Colonic mucosa (tissue), 4 donors: ENCODE measurements at regions not wholly inside any gene's neighbourhood (a gene's known extent, or its start where the extent isn't known, plus 50 kb on each side); places are given as distances from the start of the nearest gene placed in this dataset.

ENCODE experiments used
- DNase-seq: peaks from one replicate; pipeline ENCODE4 v3.0.0-alpha.2; 2020
- H3K27ac ChIP-seq: fragments of 200-600 bp; one replicate; pipeline ENCODE4 v1.8.0; 2021
- H3K27me3 ChIP-seq: fragments of 200-600 bp; one replicate; pipeline ENCODE4 v1.8.0; 2021
- H3K36me3 ChIP-seq: fragments of 200-600 bp; one replicate; pipeline ENCODE4 v1.8.0; 2021
- H3K4me1 ChIP-seq: fragments of 200-600 bp; one replicate; pipeline ENCODE4 v1.8.0; 2021; ENCODE audit warnings: mild to moderate bottlenecking
- H3K4me3 ChIP-seq: fragments of 200-600 bp; one replicate; pipeline ENCODE4 v1.8.0; 2021
- H3K9ac ChIP-seq, 2 donors: one replicate each; pipeline ENCODE4 v1.7.0; 2013; ENCODE audit warnings: control low read depth in 2 of 2, low read depth in 2 of 2, low read length in 2 of 2
- H3K9me3 ChIP-seq: fragments of 200-600 bp; one replicate; pipeline ENCODE4 v1.8.0; 2021
- CTCF ChIP-seq: fragments of 200-600 bp; IDR thresholded peaks from one replicate; pipeline ENCODE4 v1.8.0; 2022; ENCODE audit warnings: antibody characterized with exemption, mild to moderate bottlenecking
- intact Hi-C: fragments of 100-400 bp; cut with DNase I; formaldehyde crosslinking; loops from one replicate; pipeline ENCODE4 v1.14.1; 2022
- donor health status: healthy.
- donor health status: DM: no; HTN: no; CAD: no.
- donor health status: DM: no; HTN: no; CAD: no.

- intact Hi-C loops = no loop called here
- TF ChIP-seq CTCF = no peak
- Histone ChIP-seq H3K27ac (no peak overlapping the region), H3K36me3 (no peaks in the 10 kb centered on the region), H3K9ac (no peak overlapping the region), H3K4me1 (no peaks in the 10 kb centered on the region), H3K27me3 (no peaks in the 10 kb centered on the region), H3K4me3 (no peak overlapping the region), H3K9me3 (no peaks in the 10 kb centered on the region)
- DNase-seq = no peak
These were observed 319.1 kb downstream of the CD83 start for GRCh38 chr6:14436592-14437132.

- no peak for TF ChIP-seq CTCF
- Histone ChIP-seq H3K4me3 (no peak overlapping the region), H3K27me3 (no peaks in the 10 kb centered on the region), H3K27ac (no peak overlapping the region), H3K36me3 (no peaks in the 10 kb centered on the region), H3K9me3 (no peaks in the 10 kb centered on the region), H3K4me1 (no peaks in the 10 kb centered on the region), H3K9ac (no peak overlapping the region)
- no peak for DNase-seq
- intact Hi-C loops = no loop called here
These were observed 321.8 kb downstream of the CD83 start for GRCh38 chr6:14439419-14439818.

- no peak for DNase-seq
- Histone ChIP-seq H3K9me3 (no peaks in the 10 kb centered on the region), H3K27me3 (no peaks in the 10 kb centered on the region), H3K4me3 (no peak overlapping the region), H3K9ac (no peak overlapping the region), H3K27ac (no peak overlapping the region), H3K36me3 (no peaks in the 10 kb centered on the region), H3K4me1 (no peaks in the 10 kb centered on the region)
- intact Hi-C loops = no loop called here
- TF ChIP-seq CTCF = no peak
These were observed 322.8 kb downstream of the CD83 start for GRCh38 chr6:14440215-14440910.

GRCh38 chr6:14440940-14441781 lies 323.6 kb downstream of the CD83 start:
- no peaks in the 10 kb centered on the region for H3K36me3 ChIP-seq
- no peak overlapping the region for H3K9ac ChIP-seq
- H3K27ac ChIP-seq = no peak overlapping the region
- H3K4me1 ChIP-seq = no peaks in the 10 kb centered on the region
- H3K9me3 ChIP-seq = no peaks in the 10 kb centered on the region
- intact Hi-C loops = no loop called here
- no peaks in the 10 kb centered on the region for H3K27me3 ChIP-seq
- H3K4me3 ChIP-seq = no peak overlapping the region
- no peak for TF ChIP-seq CTCF
- DNase-seq = no peak

GRCh38 chr6:14442242-14442641 lies 324.7 kb downstream of the CD83 start:
- Histone ChIP-seq H3K4me3 (no peak overlapping the region), H3K36me3 (no peaks in the 10 kb centered on the region), H3K27ac (no peak overlapping the region), H3K27me3 (no peaks in the 10 kb centered on the region), H3K9ac (no peak overlapping the region), H3K9me3 (no peaks in the 10 kb centered on the region), H3K4me1 (no peaks in the 10 kb centered on the region)
- intact Hi-C loops = no loop called here
- TF ChIP-seq CTCF = no peak
- no peak for DNase-seq
